AG09319 (cell line): ENCODE measurements at regions not wholly inside any gene's neighbourhood (a gene's known extent, or its start where the extent isn't known, plus 50 kb on each side); places are given as distances from the start of the nearest gene placed in this dataset.
"Not testable (repeated sequence)": the region's sequence is repeated elsewhere in the genome, so short reads cannot be mapped to it uniquely, and the experiment has no call there.

Experiments used
- DNase-seq: peaks from one replicate; pipeline ENCODE4 v3.0.0-alpha.2; 2010; ENCODE audit warnings: low read depth; ENCODE audit errors: extremely low read depth
- TF ChIP-seq, protein P1 (sequence below): IDR thresholded peaks from 2 replicates; pipeline ENCODE4 v1.5.1; 2011; ENCODE audit warnings: low read depth, mild to moderate bottlenecking, inconsistent platforms, low read length, moderate library complexity

- DNase-seq: not testable (repeated sequence)
Measured at GRCh38 chr15:98100606-98101005, 140.1 kb downstream of the ARRDC4 start.

GRCh38 chr15:98103570-98103969, 143.1 kb downstream of the ARRDC4 start:
- DNase-seq: no peak
- TF ChIP-seq, protein P1, sequence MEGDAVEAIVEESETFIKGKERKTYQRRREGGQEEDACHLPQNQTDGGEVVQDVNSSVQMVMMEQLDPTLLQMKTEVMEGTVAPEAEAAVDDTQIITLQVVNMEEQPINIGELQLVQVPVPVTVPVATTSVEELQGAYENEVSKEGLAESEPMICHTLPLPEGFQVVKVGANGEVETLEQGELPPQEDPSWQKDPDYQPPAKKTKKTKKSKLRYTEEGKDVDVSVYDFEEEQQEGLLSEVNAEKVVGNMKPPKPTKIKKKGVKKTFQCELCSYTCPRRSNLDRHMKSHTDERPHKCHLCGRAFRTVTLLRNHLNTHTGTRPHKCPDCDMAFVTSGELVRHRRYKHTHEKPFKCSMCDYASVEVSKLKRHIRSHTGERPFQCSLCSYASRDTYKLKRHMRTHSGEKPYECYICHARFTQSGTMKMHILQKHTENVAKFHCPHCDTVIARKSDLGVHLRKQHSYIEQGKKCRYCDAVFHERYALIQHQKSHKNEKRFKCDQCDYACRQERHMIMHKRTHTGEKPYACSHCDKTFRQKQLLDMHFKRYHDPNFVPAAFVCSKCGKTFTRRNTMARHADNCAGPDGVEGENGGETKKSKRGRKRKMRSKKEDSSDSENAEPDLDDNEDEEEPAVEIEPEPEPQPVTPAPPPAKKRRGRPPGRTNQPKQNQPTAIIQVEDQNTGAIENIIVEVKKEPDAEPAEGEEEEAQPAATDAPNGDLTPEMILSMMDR: no peak

DNA sequence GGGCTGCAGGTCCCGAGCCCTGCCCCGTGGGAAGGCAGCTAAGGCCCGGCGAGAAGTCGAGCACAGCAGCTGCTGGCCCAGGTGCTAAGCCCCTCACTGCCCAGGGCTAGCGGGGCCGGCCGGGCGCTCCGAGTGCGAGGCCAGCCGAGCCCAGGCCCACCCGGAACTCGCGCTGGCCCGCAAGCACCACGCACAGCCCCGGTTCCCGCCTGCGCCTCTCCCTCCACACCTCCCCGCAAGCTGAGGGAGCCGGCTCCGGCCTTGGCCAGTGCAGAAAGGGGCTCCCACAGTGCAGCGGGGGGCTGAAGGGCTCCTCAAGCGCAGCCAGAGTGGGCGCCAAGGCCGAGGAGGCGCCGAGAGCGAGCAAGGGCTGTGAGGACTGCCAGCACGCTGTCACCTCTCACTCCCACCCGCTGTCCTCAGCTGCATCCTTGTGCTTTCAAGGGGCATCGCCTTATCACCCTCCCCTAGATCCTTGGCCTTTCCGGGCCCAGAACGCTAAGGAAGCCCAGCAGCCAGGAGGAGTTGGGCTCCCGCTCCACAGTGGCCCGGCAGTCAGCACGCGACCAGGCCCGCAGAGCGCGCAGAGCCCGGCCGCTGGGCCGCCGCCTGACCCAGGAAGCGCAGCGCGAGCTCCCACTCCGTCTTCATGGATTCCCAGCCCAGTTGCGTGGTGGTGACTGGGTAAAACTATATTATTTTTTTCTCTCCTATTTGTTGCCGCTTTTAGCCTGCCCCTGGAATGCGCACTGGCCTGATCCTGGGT, 144.1 kb downstream of the ARRDC4 start:
- not testable (repeated sequence) for DNase-seq

DNA sequence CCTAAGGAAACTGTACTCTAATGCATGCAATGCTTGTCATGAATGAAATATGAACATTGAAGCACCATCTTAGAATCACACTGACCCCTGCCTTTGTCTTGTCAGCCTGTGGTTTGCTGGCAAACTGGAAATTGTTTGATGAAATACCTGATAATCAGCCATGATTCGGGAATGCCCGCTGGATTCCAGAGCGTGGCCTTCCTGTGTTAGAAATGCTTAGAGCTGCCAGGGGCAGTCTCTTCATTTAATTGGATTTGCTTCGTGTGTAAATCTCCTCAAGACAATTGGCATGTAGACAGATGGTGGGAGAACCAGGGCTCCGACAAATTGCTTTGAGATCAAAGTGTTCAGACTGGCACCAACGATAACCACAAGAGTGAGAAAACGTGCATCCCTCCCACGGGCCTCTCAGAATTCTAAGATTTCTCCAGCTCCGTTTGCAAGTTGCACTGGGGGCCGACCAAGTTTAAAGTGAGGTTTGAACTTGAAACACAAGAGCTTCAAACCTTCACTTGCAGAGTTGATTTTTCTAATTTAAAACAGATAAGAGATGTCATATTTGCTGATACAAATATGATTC, 146.2 kb downstream of the ARRDC4 start:
- DNase-seq: not testable (repeated sequence)

- DNase-seq: no peak
- TF ChIP-seq, protein P1: no peak
Measured at GRCh38 chr15:98111806-98112205, 151.3 kb downstream of the ARRDC4 start.

GRCh38 chr15:98113327-98113726, 152.8 kb downstream of the ARRDC4 start:
- TF ChIP-seq, protein P1: no peak
- DNase-seq: no peak

DNA sequence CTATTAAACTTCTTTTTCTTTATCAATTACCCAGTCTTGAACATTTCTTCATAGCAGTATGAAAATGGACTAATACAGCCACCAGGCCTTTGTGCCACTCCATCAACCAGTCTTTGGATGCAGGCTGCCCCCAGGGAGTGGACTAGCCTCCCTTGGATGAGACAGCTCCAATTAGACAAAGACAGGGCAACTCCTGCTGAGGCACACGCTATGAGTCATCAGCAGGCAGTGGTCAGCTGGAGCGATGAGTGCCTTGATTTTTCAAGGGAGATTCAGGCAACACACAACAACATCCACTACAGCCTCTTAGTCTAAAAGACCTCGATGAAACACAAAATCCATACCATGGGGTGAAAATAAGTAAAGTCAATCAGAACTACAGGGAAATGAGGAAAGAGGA, 160.1 kb downstream of the ARRDC4 start:
- no peak for DNase-seq

DNA sequence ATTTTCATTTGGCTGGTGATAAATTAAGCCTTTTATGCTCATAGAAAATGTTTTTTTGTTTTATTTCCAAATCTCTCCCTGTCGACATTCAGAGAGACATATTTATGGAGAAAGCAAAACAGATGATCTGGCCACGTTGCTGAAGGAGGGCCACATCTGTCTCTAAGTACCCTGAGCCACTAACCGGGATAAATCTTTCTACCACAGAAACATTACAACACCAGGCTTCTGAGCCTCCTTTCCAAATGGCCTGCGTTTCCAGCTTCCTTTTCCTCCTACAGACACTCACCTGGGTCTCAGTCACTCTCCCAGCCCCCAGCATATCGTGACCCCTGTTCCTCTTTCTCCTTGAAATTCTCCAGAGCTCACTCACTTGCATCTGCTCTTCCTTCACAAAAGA, 161.0 kb downstream of the ARRDC4 start:
- DNase-seq: no peak
- TF ChIP-seq, protein P1: no peak

More for the DNA sequence above, 160.1 kb downstream of the ARRDC4 start:
- TF ChIP-seq, protein P1: no peak

DNA sequence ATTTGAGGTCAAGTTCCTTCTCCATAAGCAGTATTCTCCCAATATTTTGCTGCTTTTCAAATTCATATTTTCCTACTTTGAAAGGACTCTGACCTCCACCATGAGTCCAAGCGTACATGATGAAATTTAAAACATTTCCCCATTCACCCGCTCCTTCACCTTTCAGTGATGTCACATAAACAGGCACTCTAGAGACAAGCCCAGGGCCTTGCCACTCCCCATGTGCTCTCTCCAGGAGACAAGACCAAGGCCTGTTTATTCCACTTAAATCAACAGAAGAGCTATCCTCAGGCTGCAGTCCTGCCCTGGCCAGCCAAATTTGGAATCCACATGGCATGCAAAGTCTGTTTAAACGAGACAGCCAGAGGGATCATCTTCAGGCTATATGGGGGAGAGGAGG, 161.5 kb downstream of the ARRDC4 start:
- no peak for DNase-seq
- TF ChIP-seq, protein P1: no peak
